Lower leg skin (tissue), 3 donors: ENCODE measurements at regions not wholly inside any gene's neighbourhood (a gene's known extent, or its start where the extent isn't known, plus 50 kb on each side); places are given as distances from the start of the nearest gene placed in this dataset.

ENCODE experiments used
- POLR2A ChIP-seq, 2 donors: fragments of 450-650 bp; IDR thresholded peaks; one replicate each; pipeline ENCODE4 v1.6.1; 2016 to 2017; ENCODE audit warnings: antibody characterized with exemption in 2 of 2, mild to moderate bottlenecking in 1 of 2, moderate library complexity in 1 of 2
- TF ChIP-seq, protein P1 (sequence below), 3 donors: fragments of 450-650 bp; IDR thresholded peaks; one replicate each; pipeline ENCODE4 v1.5.1; 2016; ENCODE audit warnings: antibody characterized with exemption in 3 of 3, mild to moderate bottlenecking in 3 of 3, moderate library complexity in 2 of 3

DNA sequence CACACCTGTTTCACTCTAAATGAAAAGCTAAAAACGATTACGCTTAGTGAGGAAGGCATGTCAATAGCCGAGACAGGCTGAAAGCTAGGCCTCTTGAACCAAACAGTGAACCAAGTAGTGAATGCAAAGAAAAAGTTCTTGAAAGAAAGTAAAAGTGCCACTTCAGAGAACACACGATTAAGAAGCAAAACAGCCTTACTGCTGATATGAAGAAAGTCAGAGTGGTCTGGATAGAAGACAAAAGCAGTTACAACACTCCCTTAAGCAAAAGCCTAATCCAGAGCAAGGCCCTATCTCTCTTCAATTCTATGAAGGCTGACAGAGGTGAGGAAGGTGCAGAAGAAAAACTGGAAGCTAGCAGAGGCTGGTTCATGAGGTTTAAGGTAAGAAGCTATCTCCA lies 130.7 kb downstream of the SIPA1L2 start:
- TF ChIP-seq, protein P1, sequence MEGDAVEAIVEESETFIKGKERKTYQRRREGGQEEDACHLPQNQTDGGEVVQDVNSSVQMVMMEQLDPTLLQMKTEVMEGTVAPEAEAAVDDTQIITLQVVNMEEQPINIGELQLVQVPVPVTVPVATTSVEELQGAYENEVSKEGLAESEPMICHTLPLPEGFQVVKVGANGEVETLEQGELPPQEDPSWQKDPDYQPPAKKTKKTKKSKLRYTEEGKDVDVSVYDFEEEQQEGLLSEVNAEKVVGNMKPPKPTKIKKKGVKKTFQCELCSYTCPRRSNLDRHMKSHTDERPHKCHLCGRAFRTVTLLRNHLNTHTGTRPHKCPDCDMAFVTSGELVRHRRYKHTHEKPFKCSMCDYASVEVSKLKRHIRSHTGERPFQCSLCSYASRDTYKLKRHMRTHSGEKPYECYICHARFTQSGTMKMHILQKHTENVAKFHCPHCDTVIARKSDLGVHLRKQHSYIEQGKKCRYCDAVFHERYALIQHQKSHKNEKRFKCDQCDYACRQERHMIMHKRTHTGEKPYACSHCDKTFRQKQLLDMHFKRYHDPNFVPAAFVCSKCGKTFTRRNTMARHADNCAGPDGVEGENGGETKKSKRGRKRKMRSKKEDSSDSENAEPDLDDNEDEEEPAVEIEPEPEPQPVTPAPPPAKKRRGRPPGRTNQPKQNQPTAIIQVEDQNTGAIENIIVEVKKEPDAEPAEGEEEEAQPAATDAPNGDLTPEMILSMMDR (IDR thresholded peaks at IDR 0.05): no peak
- no peak for TF ChIP-seq POLR2A (IDR thresholded peaks at IDR 0.05)
